NT2/D1 (cell line): ENCODE measurements at regions not wholly inside any gene's neighbourhood (a gene's known extent, or its start where the extent isn't known, plus 50 kb on each side); places are given as distances from the start of the nearest gene placed in this dataset.

ENCODE experiments used
- SUZ12 ChIP-seq: IDR thresholded peaks from 2 replicates; pipeline ENCODE4 v1.6.1; 2011; ENCODE audit not compliant: insufficient read length, insufficient read depth; ENCODE audit errors: extremely low read depth
- YY1 ChIP-seq: IDR thresholded peaks from 2 replicates; pipeline ENCODE4 v1.6.1; 2011; ENCODE audit not compliant: insufficient read length, insufficient read depth
- ZNF274 ChIP-seq: IDR thresholded peaks from 2 replicates; pipeline ENCODE4 v1.6.1; 2011; ENCODE audit warnings: mild to moderate bottlenecking, low read depth, low read length

DNA sequence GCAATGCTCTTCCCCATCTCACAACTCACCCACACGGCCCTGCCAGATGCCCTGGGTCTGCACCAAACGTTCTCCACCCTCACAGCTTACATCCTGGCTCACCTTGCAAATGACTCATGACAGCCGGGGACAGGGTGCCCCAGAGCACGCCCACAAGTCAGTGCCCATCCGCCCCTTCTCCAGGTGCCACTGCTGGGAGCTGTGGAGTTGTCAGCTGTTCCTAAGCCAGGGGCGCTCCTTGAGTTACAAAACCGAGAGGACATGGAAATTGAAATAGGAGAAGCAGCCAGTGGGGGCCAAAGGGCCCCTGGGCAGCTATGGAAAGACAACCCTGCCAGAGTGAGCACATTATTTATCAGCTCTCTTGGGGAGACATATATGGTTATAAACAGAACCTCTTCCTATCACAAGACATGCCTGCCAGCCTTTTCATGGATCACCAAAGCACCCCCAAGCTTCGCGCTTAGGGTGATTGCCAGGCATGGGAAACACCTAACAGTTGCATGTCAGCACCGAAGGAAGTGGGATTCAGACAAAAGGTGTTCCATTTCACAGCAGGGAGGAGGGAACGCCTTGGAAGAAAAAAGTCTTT lies 236.8 kb downstream of the LY86 start:
- TF ChIP-seq SUZ12 (no peak), YY1 (no peak), ZNF274 (no peak)
